Activated naive CD4-positive, alpha-beta T cell treated with Interleukin-2 at 50 U/mL for 16 hours (primary cell): ENCODE measurements at regions not wholly inside any gene's neighbourhood (a gene's known extent, or its start where the extent isn't known, plus 50 kb on each side); places are given as distances from the start of the nearest gene placed in this dataset.
A peak's percentile ranks its signal among the peaks of the same experiment; 100 is the strongest.
"Not testable (repeated sequence)": the region's sequence is repeated elsewhere in the genome, so short reads cannot be mapped to it uniquely, and the experiment has no call there.

Experiments
- DNase-seq: peaks from one replicate; pipeline ENCODE4 v3.0.0-alpha.2; 2020

DNA sequence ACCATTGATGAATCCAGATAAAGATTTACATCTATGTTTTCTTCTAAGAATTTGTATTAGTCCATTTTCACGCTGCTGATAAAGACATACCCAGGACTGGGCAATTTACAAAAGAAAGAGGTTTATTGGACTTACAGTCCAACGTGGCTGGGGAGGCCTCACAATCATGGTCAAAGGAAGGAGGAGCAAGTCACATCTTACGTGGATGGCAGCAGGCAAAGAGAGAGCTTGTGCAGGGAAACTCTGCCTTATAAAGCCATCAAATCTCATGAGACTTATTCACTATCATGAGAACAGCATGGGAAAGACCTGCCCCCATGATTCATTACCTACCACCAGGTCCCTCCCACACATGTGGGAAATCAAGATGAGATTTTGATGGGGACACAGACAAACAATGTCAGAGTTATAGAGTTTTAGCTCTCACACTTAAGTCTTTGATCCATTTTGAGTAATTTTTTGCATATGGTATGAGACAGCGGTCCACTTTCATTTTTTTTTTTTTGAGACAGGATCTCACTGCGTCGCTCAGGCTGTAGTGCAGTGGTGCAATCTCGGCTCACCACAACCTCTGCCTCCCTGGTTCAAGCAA, 53.5 kb upstream of the JADE2 start:
- DNase-seq, result not testable (repeated sequence)

DNA sequence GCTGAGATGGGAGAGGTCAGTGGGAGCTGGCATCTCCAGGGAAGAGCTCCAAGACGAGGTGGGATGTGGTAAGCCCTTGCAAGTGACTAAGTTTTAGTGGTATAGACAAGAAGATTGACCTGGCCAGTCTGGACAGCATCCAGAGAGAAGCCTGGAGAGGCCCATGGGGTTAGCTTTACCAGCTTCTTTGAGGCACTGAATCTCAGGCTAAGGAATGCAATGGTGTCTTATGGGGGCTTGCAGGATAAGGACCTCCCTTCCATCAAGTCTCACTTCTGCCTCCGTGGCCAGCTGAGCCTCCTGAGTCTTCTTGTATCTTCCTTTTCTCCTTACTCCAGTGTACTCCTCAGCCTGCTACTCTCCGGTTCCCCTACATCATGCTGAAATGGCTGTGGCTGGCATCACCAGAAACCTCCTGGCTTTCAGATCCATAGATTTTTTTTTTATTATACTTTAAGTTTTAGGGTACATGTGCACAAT, 56.5 kb upstream of the JADE2 start:
- no peak for DNase-seq

DNA sequence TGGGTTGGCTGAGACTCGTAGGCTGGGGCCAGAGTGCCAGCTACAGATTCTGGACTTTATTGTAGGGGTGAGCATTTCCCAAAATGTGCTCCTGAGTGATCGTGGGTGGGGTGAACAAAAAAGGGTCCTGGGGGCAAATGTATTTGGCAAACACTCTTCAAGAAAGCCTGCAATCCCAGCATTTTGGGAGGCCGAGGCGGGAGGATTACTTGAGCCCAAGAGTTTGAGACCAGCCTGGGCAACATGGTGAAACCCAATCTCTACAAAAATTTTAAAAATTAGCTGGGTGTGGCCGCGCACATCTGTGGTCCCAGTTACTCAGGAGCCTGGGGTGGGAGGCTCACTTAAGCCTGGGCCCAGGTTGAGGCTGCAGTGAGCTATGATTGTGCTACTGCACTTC, 55.5 kb upstream of the CDKN2AIPNL start:
- no peak for DNase-seq

DNA sequence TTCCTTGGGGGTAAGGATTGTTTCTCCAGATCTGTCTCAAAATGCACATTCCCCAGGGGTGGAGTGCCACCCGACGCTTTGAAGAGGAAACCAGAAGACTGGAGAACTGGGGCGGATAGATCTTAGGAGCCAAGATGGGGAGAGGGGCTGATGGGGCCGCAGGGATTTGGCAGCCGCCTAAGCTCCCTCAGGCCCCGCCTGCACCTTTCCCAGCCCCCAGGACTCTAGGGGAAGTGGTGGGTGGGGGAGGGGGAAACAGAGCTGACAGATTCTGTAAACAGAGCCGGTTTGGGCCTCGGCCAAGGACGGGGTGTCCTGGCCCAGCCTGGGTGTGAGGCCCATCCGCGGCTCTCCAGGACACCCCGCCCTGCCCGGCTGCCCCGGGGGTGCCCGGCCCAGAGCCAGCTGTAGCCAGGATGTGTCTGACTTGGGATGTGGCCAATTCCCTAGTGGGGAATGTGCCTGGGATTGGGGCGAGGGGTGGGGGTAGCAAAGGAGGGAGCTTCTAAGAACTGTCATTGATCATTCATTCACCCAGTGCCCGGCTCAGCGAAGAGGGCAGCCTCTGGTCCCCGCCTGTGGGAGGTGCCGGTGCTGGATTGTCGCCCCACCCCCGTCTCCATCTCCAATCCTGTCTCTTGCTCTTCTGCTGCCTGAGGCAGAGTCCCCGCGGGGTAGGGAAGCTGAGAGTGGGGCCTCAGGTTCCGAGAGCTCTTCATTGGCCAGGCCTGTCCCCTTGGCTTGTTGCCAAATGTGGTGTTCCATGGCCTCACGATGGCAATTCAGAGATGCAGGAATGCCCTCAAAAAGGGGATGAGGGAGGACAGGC, 54.8 kb upstream of the CDKN2AIPNL start:
- DNase-seq, result peak; percentile 28

DNA sequence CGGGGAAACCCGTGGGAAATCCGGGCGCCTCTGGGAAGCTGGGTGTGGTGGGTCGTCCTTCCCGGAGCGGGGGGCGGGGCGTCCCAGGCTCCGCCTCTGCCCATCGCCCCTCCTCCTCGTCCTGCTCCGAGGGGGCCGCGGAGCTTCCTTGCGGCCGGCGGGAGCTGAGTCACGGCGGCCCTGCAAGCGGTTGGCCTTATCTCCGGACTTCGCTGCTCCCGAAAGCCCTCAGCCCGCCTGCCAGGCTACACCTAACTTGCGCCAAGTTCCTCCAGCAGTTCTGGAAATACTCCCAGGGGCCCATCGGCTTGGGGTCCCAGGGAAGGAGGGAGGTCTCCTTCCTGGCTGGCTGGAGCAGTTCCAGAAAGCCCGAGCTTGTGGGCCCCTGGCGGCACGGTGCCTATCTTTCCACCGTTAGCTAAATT, 54.1 kb upstream of the CDKN2AIPNL start:
- DNase-seq, result peak; percentile 57

DNA sequence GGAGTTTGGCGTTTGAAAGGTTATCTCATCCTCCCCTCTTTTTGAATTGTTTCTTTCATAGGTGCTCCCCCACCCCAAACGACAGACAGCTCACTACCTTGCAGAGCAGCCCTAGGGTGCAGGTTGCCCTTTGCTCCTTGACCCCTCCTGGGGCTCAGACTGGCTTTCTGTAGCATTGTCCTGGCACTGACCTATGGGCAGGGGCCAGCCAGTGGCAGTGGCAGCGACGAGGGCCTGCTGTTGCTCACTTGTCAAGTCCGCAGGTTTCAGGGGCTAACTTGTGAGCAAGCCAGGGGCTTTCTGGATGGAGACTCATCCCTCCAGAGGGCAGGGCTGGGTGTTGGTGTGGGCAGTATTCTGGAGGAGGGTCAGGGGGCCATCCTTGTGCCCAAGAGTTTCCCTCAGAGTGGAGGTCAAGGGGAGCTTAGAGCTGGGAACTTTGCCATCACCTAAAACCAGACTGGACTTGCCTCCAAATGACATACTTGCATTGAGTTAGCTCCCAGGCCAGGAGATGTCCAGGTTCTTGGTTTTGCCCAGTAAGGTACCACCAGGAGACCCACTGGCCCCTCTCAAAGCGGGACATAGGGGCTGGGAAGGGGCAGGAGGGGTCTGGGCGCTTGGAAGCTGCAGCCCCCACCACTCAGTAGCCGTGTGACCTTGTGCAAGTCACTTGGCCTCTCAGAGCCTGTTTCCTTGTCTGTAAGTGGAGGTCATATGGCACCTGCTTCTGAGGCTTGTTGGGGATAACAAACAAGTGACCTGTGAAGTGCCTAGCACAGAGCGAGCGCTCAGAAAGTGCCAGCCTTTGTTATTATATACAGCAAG, 53.5 kb upstream of the CDKN2AIPNL start:
- DNase-seq, result no peak

DNA sequence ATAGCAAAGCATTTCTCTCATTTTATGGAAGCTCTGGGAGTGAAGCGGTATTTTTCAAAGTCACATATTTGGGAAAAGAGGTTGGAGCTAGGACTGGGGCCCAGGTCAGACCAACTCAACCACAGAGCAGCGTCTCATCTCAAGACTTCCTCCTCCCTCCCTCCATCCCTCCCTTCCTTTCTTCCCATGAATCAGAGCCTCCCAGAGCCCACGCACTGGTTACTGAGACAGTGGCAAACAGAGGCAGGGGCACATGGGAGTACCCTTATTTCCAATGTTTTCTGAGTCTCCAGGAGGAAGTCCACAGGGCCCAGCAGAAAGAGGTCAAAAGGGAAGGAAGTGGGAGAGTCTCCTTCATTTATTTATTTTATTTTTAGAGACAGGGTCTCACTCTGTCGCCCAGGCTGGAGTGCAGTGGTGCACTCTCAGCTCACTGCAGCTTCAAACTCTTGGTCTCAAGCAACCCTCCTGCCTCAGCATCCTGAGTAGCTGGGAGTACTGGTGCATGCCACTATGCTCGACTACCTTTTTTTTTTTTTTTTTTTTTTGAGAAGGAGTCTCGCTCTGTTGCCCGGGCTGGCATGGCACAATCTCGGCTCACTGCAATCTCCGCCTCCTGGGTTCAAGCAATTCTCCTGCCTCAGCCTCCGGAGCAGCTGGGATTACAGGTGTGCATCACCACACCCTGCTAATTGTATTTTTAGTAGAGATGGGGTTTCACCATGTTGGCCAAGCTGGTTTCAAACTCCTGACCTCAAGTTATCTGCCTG, 52.5 kb upstream of the CDKN2AIPNL start:
- DNase-seq, result no peak

DNA sequence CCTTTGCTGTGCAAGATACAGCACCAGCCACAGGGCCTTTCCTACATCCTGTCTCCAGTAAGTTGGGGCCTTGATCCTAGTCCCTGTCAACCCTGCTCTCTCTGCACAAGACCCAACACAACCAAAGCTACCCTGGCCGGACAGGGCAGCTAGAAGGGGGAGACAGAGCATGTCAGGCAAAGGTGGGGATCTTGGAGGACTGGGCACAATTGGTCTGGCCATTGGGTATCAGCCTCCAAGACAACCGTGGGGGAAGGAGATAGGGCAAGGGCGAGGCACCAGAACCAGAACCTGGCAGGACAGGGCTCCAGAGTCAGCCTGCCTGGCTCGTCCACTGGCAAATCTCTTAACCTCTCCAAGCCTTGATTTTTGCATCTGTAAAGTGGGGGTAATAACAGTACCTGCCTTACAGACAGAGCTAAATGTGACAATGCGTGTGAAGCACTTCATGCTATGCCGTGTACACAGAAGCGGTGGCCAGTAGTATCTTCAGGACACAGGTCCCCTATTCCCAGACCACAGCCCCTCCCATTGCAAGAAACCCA, 51.6 kb upstream of the CDKN2AIPNL start:
- no peak for DNase-seq

DNA sequence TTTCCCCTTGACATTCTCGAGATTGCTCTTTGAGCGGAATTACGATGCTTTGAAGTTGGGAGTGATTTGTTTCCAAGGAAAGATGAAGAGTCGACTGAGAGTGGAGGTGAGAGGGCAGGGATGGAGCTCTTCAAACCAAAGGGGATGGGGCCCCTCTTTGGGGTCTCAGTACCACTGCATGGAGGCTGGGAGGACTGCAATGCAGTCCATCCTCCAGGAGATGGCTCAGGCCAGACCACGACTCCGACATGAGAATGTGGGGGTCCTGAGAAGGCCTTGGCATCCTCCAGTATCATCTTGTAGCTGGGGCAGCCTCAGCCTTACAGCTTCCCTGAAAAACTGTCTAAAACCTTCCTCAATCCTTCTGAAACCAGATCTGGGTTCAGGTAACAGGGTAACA, 51.1 kb upstream of the CDKN2AIPNL start:
- no peak for DNase-seq

DNA sequence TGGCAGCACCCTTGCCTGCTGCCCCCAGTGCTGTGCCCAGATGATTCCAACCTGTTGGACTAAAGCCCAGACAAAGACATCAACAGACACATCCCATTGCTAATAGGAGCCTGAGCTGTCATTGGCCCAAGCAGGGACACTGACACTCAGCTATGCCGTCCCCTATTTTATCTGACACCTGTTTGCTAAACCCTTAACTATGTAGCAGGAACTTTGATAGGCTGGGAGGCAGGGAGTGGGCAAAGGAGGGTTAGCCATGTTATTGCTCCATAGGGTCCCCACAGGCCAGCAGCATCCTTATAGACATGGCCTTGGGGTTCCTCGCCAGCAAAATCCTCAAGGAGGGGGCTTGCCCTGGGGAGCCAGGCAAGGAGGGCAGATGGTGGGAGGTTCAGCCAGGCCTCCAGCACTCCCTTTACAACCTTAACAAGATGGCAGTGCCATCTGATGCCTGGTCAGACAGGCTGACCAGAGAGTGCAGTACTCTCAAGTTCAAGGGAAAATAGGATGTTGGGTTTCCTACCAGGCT, 50.4 kb upstream of the CDKN2AIPNL start:
- DNase-seq, result no peak
